Testis (tissue), 2 donors: ENCODE measurements at regions not wholly inside any gene's neighbourhood (a gene's known extent, or its start where the extent isn't known, plus 50 kb on each side); places are given as distances from the start of the nearest gene placed in this dataset.
A peak's percentile ranks its signal among the peaks of the same experiment; 100 is the strongest.

Source experiments
- DNase-seq: peaks from one replicate; pipeline ENCODE4 v3.0.0-alpha.2; 2019
- H3K27ac ChIP-seq, 2 donors: fragments of 200-600 bp; sonication (generic); one replicate each; pipeline ENCODE4 v1.5.1; 2019
- H3K27me3 ChIP-seq: fragments of 200-600 bp; sonication (generic); one replicate; pipeline ENCODE4 v1.5.1; 2019
- H3K36me3 ChIP-seq: fragments of 200-600 bp; sonication (generic); one replicate; pipeline ENCODE4 v1.5.1; 2017; ENCODE audit warnings: low read depth; ENCODE audit errors: missing control alignments
- H3K4me1 ChIP-seq: fragments of 200-600 bp; sonication (generic); one replicate; pipeline ENCODE4 v1.5.1; 2019
- H3K4me3 ChIP-seq, 2 donors: fragments of 200-600 bp; sonication (generic); one replicate each; pipeline ENCODE4 v1.5.1; 2017 to 2019
- H3K9me3 ChIP-seq: fragments of 200-600 bp; sonication (generic); one replicate; pipeline ENCODE4 v1.5.1; 2017
- POLR2A ChIP-seq: fragments of 450-650 bp; IDR thresholded peaks from one replicate; pipeline ENCODE4 v1.6.1; 2017; ENCODE audit warnings: antibody characterized with exemption, mild to moderate bottlenecking, moderate library complexity
- WGBS, 2 donors: methylation state at CpG; one replicate each; pipeline ENCODE4 v1.1.5; 2018; 5-methylcytosine and 5-hydroxymethylcytosine counted together
- intact Hi-C: fragments of 100-400 bp; cut with DNase I; formaldehyde crosslinking; loops from one replicate; pipeline ENCODE4 v1.15.1; 2023; ENCODE audit warnings: low total_unique reads
- TF ChIP-seq, protein P1 (sequence below), 3 experiments: fragments of 450-650 bp in 2 of 3; fragments of 200-600 bp in 1 of 3; sonication (generic) in 1 of 3; IDR thresholded peaks; one replicate each; pipeline ENCODE4 v1.5.1; 2016 to 2019; ENCODE audit warnings: antibody characterized with exemption in 3 of 3, mild to moderate bottlenecking in 2 of 3, moderate library complexity in 1 of 3

DNA sequence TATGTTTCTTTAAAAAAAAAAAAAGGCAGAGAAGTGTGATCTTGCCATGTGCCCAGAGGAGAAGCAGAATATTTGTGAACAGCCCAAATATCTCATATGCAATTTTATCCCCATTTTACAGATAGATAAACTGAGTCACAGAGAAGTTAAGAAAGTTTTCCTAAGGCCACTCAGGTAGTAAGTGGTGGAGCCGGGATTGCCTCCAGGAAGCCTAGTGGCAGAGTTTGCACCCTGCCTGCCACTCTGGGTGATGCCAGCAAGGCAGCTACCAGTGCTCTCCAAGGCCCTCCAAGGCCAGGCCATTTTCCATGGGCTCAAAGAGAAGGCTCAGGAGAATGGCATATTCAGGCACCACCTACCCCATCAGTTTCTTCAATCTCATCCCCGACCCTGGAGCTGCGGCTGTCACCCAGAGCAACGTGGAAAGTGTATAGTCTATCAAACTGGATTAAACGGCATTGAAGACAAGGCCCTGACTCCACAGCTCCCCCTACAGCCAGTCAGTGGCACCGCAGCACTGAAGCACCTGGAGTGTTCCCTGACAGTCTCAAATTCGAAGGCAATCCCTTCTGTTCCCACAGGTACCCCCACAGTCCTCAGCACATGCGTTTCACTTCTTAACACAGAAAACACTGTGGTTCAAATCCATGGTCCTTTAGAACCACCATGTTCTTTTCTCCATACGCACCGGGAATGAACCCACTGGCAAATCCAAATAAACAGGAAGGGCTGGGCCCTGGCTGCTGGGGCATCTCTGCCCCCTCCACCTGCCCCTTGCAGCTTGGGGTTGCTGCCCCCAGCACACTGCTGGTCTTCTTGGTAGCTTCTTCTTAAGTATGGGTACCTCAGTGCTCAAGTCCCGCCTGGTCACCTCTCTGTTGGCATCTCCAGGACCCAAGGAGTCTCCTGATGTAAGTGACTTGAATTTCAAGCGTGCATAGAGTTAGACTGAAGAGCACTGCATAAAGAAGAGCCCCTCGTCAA lies 175.3 kb downstream of the INHBB start:
- Histone ChIP-seq H3K4me1 (peaks cover 27% of the 10 kb centered on the region), H3K4me3 (no peak overlapping the region), H3K36me3 (no peaks in the 10 kb centered on the region), H3K27me3 (no peaks in the 10 kb centered on the region), H3K9me3 (no peaks in the 10 kb centered on the region), H3K27ac (no peak overlapping the region)
- TF ChIP-seq, protein P1, sequence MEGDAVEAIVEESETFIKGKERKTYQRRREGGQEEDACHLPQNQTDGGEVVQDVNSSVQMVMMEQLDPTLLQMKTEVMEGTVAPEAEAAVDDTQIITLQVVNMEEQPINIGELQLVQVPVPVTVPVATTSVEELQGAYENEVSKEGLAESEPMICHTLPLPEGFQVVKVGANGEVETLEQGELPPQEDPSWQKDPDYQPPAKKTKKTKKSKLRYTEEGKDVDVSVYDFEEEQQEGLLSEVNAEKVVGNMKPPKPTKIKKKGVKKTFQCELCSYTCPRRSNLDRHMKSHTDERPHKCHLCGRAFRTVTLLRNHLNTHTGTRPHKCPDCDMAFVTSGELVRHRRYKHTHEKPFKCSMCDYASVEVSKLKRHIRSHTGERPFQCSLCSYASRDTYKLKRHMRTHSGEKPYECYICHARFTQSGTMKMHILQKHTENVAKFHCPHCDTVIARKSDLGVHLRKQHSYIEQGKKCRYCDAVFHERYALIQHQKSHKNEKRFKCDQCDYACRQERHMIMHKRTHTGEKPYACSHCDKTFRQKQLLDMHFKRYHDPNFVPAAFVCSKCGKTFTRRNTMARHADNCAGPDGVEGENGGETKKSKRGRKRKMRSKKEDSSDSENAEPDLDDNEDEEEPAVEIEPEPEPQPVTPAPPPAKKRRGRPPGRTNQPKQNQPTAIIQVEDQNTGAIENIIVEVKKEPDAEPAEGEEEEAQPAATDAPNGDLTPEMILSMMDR (IDR thresholded peaks at IDR 0.05): peak in 2 of 3 experiments; percentile 67 to 72
- no peak for TF ChIP-seq POLR2A
- peak; percentile 65 for DNase-seq
- WGBS, 2 donors: 40 to 58% methylated on average over 13 of the region's 13 CpGs
- intact Hi-C loops: no loop called here

DNA sequence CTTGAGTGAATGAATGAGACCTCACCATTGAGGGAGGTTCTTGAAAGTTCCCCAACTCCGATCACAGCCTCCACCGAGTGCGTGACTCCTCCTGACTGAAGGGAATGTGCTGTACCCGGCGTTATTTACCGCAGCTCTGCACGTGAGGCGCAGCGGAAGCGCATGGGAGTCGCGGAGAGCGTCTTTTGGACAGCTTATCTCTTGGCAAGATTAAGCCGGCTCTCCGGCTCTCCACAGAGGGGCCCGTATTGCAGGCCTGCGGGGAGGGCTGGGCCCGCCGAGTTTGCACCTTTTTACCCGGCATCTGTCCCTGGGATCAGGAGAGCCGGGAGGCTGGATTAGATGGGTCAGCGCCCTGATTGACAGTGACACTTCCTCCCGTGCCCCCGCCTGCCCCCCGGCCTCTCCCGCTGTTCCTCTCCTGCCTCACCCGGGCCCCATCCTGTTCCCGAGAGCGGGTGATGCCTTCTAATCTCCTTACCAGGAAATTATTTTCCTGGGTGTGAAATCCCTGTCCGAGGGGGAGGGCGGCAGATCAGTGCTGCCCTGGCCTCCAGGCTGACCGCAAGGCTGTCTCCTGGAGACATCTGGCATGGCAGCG lies 176.3 kb downstream of the INHBB start:
- DNase-seq: peak; percentile 85
- WGBS, 2 donors: 12 to 40% methylated on average over 1 to 30 of the region's 33 CpGs
- H3K36me3 ChIP-seq: no peaks in the 10 kb centered on the region
- no peak overlapping the region for H3K4me3 ChIP-seq
- no peaks in the 10 kb centered on the region for H3K27me3 ChIP-seq
- no peak for TF ChIP-seq POLR2A
- TF ChIP-seq, protein P1 (IDR thresholded peaks at IDR 0.05): no peak
- peak overlapping the region in 1 of 2 donors; percentile 7 for H3K27ac ChIP-seq
- H3K4me1 ChIP-seq: peaks cover 17% of the 10 kb centered on the region
- no peaks in the 10 kb centered on the region for H3K9me3 ChIP-seq
- intact Hi-C loops: no loop called here

DNA sequence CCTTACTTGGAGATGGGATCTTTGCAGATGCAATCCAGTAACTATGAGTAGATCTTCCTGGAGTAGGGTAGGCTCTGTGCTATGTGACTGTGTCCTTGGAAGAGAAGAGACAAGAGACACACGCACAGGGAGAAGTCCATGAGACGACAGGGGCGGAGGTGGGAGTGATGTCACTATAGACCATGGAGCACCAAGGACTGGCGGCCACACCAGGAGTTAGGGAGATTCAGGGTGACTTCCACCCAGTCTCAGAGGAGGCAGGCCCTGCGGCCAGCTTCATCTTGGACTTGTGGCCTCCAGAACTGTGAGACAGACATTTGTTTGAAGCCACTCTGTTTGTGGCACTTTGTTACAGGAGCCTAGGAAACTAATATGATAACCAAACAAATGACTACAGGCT lies 177.8 kb downstream of the INHBB start:
- Histone ChIP-seq H3K4me3 (no peak overlapping the region), H3K36me3 (no peaks in the 10 kb centered on the region), H3K9me3 (no peaks in the 10 kb centered on the region), H3K27ac (no peak overlapping the region), H3K27me3 (no peaks in the 10 kb centered on the region), H3K4me1 (peaks cover 15% of the 10 kb centered on the region)
- intact Hi-C loops: no loop called here
- DNase-seq: no peak
- 68 to 72% methylated on average over 4 to 5 of the region's 5 CpGs for WGBS, 2 donors
- TF ChIP-seq, protein P1 (IDR thresholded peaks at IDR 0.05): no peak
- no peak for TF ChIP-seq POLR2A

DNA sequence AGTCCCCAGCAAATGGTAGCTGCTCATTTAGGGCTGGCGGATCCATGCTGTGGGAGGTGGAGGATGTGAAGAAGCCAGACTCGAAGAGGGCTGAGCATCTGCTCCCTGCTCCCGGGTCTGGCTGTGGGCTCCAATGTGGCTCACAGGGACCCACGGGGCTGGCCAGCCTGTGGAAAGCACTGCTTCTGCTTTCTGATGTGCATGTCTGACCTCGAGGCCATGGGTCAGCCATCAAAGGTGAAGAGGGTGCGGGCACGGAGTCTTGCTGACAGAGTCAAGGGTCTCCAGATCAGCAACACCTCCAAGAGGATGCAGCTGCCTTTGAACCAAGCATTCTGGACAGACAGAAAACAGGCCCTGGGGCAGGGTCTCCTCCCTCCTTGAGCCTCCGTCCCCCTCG lies 178.2 kb downstream of the INHBB start:
- WGBS, 2 donors: 91 to 92% methylated on average over 9 of the region's 9 CpGs
- no peaks in the 10 kb centered on the region for H3K9me3 ChIP-seq
- H3K27me3 ChIP-seq: no peaks in the 10 kb centered on the region

More for the DNA sequence above, 178.2 kb downstream of the INHBB start:
- Histone ChIP-seq H3K27ac (no peak overlapping the region), H3K4me3 (no peak overlapping the region), H3K36me3 (no peaks in the 10 kb centered on the region), H3K4me1 (peaks cover 15% of the 10 kb centered on the region)
- intact Hi-C loops: no loop called here
- TF ChIP-seq POLR2A: no peak
- TF ChIP-seq, protein P1 (IDR thresholded peaks at IDR 0.05): no peak
- DNase-seq: no peak
